Right ventricle myocardium superior (tissue), 1 donor: ENCODE measurements at regions not wholly inside any gene's neighbourhood (a gene's known extent, or its start where the extent isn't known, plus 50 kb on each side); places are given as distances from the start of the nearest gene placed in this dataset.
"Not testable (repeated sequence)": the region's sequence is repeated elsewhere in the genome, so short reads cannot be mapped to it uniquely, and the experiment has no call there.

ENCODE experiments used
- ATAC-seq: fragments of 200-7000 bp; cut with Tn5 transposase; one replicate; pipeline ENCODE4 v1.9.1; 2020; ENCODE audit warnings: mild to moderate bottlenecking; ENCODE audit not compliant: poor library complexity
- DNase-seq: peaks from one replicate; pipeline ENCODE4 v3.0.0-alpha.2; 2020
- intact Hi-C: fragments of 100-400 bp; cut with DNase I; formaldehyde crosslinking; loops from one replicate; pipeline ENCODE4 v1.11.2; 2022
- donor health status: DM: no; HTN: yes; CAD: no; lungs with severe emphysema.

GRCh38 chr5:50898966-50899365 is 232.5 kb downstream of the PARP8 start:
- intact Hi-C loops, result no loop called here
- ATAC-seq (no peak), DNase-seq (no peak)

GRCh38 chr5:50900952-50901510 is 234.6 kb downstream of the PARP8 start:
- intact Hi-C loops, result no loop called here
- ATAC-seq, result no peak
- no peak for DNase-seq

GRCh38 chr5:50903651-50904050 is 237.2 kb downstream of the PARP8 start:
- intact Hi-C loops, result no loop called here
- DNase-seq (no peak), ATAC-seq (no peak)

- no peak for ATAC-seq
- intact Hi-C loops, result no loop called here
- no peak for DNase-seq
Measured at GRCh38 chr5:50905996-50906570, 239.6 kb downstream of the PARP8 start.

GRCh38 chr5:50920160-50920559 is 253.7 kb downstream of the PARP8 start:
- ATAC-seq, intact Hi-C loops, DNase-seq: not testable (repeated sequence)

GRCh38 chr5:50921366-50922133 is 255.1 kb downstream of the PARP8 start:
- DNase-seq (no peak), ATAC-seq (no peak)
- intact Hi-C loops, result no loop called here

- DNase-seq, intact Hi-C loops: not testable (repeated sequence)
- ATAC-seq, result peak; percentile 43
Measured at GRCh38 chr5:50922134-50922941, 255.9 kb downstream of the PARP8 start.

- ATAC-seq (peak; percentile 29), DNase-seq (no peak)
- intact Hi-C loops, result no loop called here
Measured at GRCh38 chr5:50922942-50923767, 256.7 kb downstream of the PARP8 start.

GRCh38 chr5:50923768-50924494 is 257.5 kb downstream of the PARP8 start:
- peak; percentile 12 for ATAC-seq
- DNase-seq, result no peak
- intact Hi-C loops, result no loop called here

- DNase-seq (no peak), ATAC-seq (no peak)
- intact Hi-C loops, result no loop called here
Measured at GRCh38 chr5:50927953-50928352, 261.5 kb downstream of the PARP8 start.

GRCh38 chr5:50929174-50929573 is 262.7 kb downstream of the PARP8 start:
- intact Hi-C loops, result no loop called here
- ATAC-seq (no peak), DNase-seq (no peak)

- no peak for ATAC-seq
- intact Hi-C loops, result no loop called here
- no peak for DNase-seq
Measured at GRCh38 chr5:50934343-50934742, 267.9 kb downstream of the PARP8 start.

GRCh38 chr5:50945139-50945538 is 278.7 kb downstream of the PARP8 start:
- no peak for DNase-seq
- no peak for ATAC-seq
- intact Hi-C loops, result no loop called here

GRCh38 chr5:50947906-50948683 is 281.7 kb downstream of the PARP8 start:
- DNase-seq, result no peak
- intact Hi-C loops, result no loop called here
- ATAC-seq, result no peak

- no peak for DNase-seq
- intact Hi-C loops, result no loop called here
- ATAC-seq, result no peak
Measured at GRCh38 chr5:50953290-50953689, 286.9 kb downstream of the PARP8 start.

- intact Hi-C loops, result no loop called here
- ATAC-seq, result no peak
- no peak for DNase-seq
Measured at GRCh38 chr5:50958852-50959457, 292.5 kb downstream of the PARP8 start.
